Stimulated activated CD4-positive, alpha-beta T cell treated with anti-CD3 and anti-CD28 coated beads, Interleukin-15, amount 100 ng/mL, for 48 hours (primary cell): ENCODE measurements at regions not wholly inside any gene's neighbourhood (a gene's known extent, or its start where the extent isn't known, plus 50 kb on each side); places are given as distances from the start of the nearest gene placed in this dataset.
A peak's percentile ranks its signal among the peaks of the same experiment; 100 is the strongest.
"Not testable (repeated sequence)": the region's sequence is repeated elsewhere in the genome, so short reads cannot be mapped to it uniquely, and the experiment has no call there.

Experiments
- DNase-seq, 2 donors: peaks; one replicate each; pipeline ENCODE4 v3.0.0-alpha.2; 2020; ENCODE audit warnings: low read depth in 2 of 2

DNA sequence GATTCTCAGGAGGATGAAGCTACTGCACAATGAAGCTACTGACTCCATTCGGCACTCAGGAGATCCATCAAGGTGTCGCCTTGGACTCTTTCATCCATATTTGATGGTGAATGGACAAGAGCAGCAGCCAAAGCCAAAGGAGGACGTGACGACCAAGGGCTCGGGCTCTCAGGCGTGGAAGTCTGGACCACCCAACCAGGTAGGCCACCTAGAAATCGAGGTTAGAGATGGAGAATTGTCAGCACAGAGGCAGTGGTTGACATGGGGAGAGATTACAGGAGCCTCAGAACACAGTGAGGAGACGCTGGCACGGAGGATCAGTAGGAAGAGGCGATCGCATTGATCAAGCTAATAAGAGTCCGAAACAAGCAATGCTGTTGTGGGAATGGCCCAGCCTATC, 240.5 kb upstream of the ID2 start:
- no peak for DNase-seq

DNA sequence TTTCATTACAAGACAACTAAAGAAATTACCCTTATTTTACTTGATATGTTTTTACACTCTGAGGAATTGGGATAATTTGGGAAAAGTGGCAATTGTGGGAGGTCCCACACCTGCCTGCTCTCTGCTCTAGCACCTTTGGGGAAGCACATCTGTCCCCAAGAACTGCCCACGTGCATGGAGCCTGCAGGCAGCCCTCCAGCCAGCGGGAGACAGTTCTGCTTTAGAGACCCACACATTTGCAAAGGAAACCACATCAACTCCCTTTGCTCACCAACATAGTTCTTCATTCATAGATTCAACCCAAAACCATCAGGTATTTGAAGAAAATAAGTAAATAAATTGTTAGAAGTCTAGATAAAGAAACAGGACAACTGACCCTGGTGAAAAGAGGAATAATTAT, 239.9 kb upstream of the ID2 start:
- no peak for DNase-seq

DNA sequence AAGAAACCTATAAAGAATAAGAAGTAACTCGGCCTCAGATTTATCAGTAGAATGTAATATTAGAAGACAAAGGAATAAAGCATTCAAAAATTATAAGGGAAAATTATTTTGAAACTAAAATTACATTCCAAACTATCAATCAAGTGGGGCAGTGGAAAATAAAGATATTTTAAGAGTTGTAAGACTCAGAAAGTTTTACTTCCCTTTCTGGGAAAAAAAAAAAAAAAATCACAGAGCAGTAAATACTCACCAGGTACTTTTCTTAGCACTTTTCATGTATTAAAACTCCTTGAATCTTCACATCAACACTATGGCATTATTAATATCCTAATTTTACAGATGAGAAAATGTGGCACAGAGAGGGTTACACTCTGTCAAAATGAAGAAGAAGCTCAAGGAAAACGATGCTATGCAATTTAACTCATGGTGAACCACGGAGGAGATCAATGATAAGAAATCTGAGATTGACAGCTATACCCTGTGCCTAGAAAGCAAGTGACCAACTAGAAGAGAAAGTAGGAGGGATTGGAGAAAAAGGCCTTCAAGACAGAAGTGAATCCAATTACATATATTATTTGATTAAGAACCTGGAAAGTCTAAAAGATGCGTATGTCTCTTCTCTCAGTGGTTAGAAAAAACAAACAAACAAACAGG, 238.9 kb upstream of the ID2 start:
- no peak for DNase-seq

DNA sequence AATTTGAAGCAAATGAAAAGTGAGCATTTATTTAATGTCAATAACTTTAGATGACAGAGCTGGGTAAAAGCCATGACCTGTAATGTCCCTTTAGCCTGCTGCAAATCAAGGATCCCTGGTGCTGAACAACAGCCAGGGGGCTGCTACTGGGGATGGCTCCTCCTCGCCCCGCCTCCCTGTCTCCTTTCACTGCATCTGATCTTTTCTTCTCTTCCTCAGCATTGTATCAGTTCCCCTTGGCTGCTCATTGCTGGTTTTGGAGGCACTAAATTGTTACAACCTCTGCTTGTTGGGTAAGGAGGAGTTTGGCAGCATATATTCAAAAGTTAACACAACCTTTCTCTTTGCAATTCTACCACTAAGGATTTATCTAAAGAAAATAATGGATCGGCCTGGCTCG, 236.3 kb upstream of the ID2 start:
- DNase-seq = no peak

DNA sequence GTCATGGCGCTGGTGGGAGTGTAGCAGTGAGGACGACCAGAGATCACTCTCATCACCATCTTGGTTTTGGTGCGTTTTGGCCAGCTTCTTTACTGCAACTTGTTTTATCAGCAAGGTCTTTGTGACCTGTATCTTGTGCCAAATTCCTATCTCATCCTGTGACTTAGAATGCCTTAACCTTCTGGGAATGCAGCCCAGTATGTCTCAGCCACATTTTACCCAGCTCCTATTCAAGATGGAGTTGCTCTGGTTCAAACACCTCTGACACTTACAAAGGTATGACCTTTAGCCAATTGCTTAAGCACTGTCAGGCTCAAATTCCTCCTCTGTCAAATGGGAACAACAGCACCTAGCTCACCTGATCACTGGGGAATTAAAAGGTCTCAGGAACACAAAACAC, 235.1 kb upstream of the ID2 start:
- DNase-seq = not testable (repeated sequence)

DNA sequence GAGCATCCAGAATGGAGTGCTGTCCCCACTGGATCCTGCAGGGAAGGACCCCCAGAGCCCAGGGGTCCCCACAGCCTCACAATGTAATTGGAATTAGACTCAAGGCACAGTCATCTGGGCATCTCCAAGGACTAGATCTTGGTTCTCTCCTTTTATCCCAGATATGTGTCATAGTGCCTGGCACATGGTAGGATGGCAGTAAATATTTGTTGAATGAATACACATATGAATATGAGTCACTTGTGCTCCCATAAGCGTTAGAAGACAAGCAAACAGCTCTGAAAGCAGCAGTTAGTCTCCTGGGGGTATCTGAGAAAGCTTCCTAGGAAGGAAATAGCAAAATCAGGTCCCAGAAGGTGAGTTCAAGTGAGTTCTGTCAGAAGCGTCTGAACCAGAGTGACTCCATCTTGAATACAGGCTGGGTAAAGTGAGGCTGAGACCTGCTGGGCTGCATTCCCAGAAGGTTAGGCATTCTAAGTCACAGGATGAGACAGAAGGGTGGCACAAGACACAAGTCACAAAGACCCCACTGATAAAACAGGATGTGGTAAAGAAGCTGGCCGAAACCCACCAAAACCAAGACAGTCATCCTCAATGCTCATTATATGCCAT, 234.1 kb upstream of the ID2 start:
- DNase-seq = no peak

DNA sequence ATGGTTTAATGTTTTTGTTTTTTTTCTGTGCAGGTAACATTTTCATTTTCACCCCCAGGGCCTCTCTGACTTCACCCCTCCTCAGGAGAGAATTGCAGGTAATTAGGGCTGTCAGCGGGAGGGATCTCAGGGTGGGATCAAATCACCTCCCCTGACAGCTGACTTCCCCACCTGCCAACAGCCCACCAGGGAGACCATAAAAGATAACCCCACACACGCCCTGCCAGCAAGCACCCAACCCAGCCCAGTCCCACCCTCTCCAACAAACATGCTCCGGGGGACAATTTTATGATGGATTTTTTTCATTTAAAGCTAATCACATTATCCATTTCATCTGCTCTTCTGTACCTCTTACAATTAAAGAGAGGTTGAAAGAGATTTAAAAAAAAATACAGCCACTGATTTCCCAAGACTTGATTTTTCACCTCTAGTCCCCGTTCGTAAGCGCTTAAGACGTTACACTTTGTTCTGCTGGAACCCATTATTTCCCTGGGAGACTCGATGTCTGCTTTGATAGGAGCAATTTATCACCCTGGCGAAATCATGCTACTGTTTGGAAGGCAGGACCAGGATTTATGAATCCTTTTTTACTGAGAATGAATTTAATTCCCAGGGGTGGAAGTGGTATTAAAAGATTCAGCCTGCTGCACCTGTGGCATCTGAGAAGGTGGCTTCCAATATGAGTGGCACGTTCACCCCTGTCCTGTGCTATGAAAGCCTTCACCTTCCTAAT, 232.9 kb upstream of the ID2 start:
- DNase-seq = no peak

DNA sequence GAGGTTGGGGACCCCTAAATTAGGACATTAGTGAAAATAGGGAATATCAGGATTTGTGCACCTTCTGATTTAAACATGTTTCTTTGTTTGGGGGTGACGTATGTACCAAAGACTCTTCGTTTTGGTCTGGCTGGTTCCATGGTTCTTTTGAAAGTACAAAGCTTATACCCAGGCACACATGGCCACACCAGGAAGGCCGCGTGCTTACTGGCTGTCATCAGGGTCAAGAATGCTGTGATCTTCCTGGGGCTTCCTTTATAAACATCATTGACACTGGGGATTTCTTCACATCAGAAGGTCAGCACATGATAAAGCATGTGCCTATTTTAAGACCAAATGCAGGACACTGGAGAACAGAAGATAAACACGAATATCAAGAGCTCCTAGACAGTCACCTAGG, 230.6 kb upstream of the ID2 start:
- DNase-seq = no peak

DNA sequence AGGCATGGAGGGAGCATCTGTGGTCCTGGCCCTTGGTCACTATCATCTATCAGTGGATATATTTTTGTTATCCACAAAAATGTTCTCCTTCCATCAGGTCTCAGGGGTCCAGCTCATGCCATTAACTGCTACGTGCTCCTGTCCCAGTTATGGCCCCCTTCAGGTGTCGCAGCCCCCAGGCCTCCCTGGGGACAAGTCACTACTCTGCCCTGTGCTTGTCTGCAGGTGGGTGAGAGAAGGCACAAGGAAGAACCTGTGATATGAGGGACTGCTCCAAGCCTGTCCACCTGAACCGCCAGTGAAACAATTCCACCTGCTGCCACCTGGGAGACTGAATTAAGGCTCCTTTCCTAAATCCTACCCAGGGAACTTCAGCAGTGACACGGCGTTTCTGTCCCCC, 229.6 kb upstream of the ID2 start:
- no peak for DNase-seq

DNA sequence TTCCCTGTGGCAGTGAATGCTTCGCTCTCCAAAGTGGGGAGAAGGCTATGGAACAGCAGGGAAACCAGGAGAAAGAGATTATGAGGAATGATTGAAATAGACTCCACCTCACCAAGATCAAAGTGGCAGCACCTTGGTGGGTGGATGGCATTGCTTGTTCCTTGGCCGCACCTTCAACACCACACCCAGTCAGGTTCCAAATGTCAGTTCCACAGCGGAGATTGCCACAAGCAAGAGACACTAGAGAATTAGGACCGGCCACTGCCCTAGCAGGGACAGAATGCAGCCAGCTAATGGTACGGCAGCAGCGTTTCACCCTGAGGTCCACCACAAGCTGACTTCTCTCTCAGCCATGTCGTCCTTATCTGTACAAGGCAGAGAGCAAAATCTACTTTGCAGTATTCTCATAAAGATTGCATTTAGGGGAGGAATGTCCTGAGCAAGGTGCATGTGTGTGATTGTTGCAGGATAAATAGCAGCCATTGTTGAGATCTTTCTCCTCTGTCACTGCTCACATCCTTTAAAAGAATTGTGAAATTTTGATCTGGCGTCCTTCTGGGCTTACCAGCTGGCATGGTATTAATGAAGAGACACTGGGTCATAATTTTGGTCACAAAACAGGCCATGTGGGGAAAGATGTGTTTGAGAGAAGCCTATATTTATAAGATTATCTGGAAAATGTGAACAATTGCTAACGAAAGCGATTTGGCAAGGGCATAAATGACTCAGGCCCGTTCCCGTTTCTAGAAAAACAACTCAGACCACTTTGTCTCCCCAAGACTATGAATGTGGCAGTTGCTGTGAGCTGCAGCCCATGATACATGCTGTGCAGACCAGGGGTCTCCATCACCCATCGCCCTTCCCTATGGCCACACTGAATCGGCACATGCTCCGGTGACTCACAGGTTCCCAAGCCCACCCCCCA, 228.6 kb upstream of the ID2 start:
- DNase-seq = no peak

DNA sequence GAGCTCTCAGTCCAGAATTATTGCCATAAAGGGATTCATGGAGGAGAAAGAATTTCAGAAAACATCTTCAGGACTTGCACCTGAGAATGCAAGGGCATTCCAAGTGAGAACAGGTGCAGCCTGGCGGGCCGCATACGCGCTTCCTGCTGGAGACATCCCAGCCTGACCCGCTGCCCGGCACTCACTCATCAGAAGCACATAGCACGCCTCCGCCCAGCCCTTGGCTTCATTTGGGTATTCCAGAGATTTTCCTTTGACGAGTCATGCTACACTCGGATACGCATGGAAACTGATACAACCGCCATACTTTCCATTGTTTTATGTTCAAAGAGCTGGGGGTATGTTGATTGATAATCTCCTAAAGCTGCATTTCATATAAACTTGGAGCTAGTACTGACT, 228.0 kb upstream of the ID2 start:
- DNase-seq = no peak

DNA sequence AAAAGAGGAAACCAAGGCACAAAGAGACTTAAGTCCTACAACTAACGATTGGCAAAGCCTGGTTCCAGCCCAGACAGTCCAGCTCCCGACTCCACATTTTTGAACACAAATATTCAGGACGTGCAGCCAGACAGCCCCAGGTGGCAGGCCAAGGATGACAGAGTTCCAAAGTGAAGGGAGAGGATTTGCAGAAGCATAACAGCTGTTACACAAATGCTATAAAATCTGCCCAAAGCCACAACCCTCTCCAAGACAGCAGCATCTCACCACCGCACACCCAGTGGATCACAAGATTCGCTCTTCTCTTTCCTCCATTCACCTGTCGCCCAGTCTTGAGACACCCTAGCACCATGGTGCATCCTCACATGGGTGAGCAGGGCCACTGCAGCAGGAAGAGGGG, 227.1 kb upstream of the ID2 start:
- DNase-seq = no peak

DNA sequence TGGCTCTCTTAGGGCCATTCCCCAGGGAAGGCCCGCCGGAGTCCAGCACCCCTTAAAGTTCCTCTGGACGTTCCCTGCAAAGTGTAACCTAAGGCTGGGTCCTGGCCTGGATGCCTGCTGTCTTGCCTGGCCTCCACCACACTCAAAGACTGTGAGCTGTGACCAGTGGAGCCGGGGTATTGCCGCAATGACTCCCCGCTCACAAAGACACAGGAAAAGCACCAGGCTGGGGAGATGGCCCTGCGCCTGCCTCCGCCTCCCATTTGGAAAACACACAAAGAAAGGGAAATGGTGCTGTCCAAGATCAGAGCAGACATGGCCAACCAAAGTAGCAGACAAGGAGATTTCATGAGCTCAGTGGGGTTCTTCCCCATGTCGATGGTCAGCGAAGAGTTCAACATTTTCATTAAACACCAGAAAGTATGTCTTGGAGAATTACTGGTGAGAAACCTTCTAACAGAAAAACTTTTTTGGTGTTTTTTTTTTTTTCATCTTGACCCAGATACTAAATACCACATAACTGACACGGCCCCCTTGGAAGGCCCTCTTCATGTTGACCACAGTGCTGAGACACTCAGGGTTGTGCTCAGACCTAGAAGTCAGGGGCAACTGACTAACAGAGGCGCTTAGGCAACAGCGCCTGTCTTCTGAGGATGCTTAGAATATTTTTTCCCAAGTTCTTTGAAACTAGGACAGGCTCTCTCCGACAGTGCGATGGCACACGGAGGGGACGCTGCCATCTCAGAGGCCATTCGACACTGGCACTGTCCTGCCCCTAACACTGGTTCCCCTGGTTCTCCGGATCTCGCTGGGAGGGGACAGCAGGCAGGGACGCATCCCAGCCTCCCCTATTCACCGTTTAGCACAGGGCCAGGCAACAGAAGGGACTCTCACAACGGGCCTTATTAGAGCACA, 226.4 kb upstream of the ID2 start:
- no peak for DNase-seq

DNA sequence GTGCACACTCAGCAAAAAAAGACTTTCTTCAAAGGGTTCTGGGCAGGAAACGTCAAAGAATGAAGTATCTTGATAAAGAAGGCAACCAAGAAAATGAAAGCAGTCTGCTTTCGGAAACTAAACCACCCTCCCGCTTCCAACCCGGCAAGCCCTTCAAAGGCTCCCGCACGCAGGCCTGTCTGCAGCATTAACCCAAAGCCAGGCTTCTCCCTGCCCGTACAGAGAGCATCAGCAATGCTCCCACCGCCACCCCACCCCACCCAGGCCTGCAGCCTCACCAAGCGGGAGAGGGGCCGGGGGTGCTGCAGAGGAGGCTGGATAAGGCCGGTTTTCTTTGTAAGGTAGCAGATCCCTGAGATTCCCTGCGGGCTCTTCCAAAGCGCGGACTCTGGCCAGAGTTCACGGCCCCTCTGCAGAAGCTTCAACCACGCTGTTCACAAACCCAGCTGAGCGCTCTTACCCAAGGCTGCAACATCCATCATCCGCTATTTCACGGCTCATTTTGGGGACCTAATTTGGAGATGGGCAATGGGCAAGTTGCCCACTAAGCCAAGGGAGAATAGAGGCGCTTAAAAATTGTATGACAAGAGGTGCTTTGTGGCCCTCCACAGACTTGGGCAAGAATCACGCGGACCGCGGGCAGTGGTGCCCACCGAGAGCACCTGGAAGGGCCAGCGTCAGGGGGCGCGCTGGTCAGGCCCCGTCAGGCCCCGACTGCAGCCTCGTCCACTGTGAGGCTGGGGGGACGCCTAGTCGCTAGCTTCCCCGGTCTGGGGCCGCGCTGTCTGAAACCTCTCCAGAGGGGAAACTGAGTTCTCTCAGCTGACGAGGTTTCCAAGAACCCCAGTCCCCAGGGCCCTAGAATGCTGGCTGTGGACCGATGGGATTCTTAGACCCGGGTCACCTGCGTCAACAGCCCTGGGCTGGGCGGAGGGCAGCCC, 225.4 kb upstream of the ID2 start:
- DNase-seq = peak in 1 of 2 donors; percentile 36

DNA sequence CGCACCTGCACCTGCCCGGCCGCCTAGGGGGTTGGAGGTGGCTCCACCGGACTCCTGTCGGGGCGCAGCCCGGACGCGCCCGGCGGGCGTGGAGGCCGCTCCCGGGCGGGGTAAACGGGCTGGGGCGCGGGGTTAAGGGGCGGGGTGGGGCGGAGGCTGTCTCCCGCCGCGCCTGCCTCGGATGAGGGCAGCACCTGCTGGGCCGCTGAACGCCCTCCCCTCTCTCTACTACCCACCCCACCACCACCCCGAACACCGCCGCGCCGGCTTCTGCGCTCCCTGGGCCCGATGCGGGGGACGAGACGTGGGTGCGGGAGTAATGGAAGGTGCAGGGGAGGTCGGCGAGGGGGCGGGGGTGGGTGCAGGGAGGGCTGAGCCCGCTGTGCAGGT, 224.8 kb upstream of the ID2 start:
- no peak for DNase-seq

DNA sequence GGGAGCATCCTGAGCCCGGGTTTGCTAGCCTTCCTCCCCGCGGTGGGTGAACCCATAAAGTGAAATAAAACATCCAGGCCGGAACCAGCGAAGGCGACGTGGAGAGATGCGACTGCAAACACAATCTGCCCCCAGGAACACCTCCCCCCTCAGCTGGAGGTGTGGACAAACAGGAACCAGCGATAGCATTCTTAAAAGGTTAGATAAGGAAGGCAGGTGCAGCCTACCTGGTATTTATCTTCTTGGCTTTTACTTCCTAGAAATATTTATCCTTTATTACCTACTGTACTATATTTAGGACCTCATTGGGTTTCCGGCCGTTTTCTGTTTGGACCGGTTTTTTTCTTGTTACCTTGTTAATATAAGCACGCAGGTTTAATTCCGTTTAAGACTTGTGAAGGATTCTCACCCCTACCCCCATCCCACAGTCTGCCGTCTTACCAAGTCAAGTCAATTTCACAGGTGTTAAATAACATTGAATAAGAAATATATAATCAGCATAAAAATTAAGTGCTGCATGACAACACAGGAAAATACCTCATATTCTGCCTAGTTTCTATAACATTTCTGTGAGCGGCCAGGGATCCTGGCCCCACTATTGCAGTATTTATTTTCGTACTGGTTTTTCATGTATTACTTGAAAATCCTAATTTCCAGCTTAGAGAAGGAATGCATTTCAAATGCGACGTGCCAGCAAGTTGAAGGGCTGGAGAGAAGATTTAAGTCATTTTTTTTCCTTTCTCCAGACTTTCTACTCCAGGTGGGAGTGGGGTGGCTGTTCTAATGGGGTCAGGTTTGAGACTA, 224.0 kb upstream of the ID2 start:
- DNase-seq = no peak

DNA sequence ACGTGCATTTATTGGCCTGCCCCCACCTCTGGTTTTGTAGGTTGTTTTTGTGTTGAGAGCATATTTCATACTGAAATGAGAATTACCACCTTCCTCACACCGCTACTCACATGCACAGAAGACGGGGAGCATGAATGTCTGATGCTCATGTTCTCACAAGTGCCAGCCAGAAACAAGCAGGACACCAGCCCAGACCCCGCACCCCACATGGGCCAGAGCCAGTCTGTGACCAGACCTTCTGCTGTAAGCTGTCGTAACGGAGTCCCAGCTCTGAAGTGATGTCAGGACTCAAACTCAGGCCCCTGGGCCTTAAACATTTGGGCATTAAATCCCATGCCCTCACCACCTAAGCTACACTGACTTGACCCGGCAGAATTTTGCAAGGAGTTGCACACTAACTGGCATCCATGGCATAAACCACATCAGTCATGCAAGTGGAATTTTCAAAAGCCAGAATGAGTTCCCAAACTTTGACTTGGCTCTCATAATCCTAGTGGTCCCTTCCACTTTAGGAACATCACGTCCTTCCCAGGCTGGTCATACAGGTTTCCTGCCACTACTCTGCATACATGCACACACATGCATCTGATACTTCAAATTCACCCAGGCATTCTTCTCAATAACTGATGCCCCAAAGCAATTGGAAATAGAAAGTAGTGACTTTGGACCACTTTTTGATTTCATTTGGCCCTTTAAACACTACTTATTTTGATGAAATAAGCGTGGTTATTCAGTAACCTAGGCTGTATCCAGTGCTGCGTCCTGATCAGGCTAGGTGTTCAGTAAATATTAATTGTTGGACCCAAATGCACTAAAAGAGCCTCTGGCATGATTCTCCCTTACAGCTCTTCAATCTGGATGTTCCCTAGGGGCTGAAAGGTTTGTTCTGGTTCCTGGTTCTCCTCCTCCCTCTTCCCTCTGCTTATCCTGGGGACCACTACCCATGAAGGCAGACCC, 223.1 kb upstream of the ID2 start:
- DNase-seq = no peak

DNA sequence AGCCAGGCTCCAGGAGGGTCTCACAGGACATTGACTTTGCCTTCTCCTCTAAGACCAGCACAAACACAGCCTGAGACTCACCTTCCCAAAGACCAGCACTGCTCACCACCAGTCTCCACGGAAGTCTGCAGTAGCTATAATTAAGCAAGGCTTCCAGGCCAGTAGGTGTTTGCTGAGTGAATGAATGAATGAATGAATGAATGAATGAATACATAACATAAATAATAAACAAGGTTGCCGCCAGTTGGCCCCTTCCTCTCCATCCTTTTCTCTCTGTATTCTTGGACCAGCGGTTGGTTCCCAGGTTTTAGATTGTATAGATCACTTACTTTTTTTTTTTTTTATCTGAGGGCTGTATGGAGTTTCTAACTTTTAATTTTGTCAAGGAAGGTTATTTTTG, 222.4 kb upstream of the ID2 start:
- DNase-seq = no peak
